Bone marrow (tissue), 2 donors: ENCODE measurements at regions not wholly inside any gene's neighbourhood (a gene's known extent, or its start where the extent isn't known, plus 50 kb on each side); places are given as distances from the start of the nearest gene placed in this dataset.
"Not testable (repeated sequence)": the region's sequence is repeated elsewhere in the genome, so short reads cannot be mapped to it uniquely, and the experiment has no call there.

Experiments used
- DNase-seq, 2 donors: peaks; one replicate each; lab custom pipeline; 2025; lab: John Stamatoyannopoulos, UW

- DNase-seq, result no peak
Measured at GRCh38 chr5:27491047-27491446, 452.7 kb upstream of the CDH9 start.

DNA sequence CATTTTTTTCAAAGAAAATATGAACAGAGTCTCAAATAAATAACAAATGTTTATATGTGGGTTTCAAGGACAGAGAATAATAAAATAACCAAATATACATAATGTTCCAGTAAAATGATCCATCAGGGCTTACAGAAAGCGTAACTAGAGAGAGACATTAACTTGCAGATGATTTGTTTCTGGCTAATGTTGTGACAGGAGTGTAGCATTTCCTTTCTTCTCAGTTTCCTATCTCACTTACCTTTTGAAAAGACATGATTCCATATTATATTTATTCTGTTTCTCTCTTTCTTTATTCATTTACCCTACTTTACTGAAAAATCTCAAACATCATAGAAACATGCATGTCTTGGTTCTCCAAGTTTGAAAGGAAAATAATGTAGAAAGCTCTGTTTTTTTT lies 451.3 kb upstream of the CDH9 start:
- DNase-seq, result no peak

DNA sequence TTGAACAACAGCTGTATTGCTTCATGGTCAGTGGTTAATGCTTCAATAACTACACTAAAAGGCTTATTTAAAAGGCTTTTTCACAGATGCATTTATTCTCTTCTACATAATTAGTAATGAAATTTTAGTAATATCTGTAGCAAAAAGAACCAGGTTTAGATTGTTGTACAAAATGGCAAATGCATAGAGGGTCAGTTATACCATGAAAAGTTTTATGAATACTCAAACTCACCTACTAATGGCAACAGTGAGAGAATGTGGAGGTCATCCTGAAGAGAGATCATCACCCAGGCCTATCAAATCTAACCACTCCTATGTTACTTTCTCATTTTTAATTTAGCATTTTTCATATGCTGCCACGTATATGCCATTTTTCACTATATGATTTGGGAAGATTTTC lies 444.3 kb upstream of the CDH9 start:
- no peak for DNase-seq

GRCh38 chr5:27479859-27480258 lies 441.5 kb upstream of the CDH9 start:
- DNase-seq, result no peak

- DNase-seq, result no peak
Measured at GRCh38 chr5:27477550-27477949, 439.2 kb upstream of the CDH9 start.

GRCh38 chr5:27476356-27476988 lies 438.1 kb upstream of the CDH9 start:
- no peak for DNase-seq

DNA sequence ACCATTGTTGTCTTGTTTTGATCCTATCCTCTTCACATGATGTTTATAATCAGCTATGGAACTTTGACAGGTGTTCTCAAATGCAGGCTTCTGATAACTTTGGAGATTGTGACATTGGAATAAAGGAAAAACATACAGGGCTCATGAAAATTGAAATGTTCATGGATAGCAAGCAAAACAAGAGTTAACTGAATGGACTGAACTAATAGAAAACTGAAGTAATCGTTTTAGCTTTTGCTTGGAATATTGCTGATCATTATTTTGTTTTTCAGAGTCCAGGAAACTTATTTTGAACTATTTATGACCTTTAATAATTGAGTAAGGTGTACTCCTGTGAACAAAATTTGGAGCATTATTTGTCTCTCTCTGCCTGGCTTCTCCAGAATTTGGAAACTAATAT lies 436.7 kb upstream of the CDH9 start:
- no peak for DNase-seq

DNA sequence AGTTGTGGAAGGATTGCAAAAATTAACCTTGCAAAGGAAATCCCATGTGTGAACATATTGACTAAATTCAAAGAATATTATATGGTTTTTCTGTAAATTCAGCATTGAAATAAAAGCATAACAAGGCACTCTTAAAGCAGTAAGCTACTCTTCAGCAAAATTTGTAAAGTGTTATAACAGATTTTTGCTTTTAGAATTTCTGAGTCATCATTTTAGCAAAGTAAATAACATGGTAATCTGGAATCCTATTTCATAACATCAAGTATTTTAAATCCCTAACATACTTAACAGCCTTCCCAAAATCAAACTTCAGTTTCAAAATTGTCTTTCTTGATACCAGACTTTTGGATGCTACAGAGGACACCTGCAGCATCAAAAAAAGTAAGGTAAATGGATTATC lies 436.0 kb upstream of the CDH9 start:
- DNase-seq, result no peak

GRCh38 chr5:27474047-27474309 lies 435.6 kb upstream of the CDH9 start:
- DNase-seq, result no peak

DNA sequence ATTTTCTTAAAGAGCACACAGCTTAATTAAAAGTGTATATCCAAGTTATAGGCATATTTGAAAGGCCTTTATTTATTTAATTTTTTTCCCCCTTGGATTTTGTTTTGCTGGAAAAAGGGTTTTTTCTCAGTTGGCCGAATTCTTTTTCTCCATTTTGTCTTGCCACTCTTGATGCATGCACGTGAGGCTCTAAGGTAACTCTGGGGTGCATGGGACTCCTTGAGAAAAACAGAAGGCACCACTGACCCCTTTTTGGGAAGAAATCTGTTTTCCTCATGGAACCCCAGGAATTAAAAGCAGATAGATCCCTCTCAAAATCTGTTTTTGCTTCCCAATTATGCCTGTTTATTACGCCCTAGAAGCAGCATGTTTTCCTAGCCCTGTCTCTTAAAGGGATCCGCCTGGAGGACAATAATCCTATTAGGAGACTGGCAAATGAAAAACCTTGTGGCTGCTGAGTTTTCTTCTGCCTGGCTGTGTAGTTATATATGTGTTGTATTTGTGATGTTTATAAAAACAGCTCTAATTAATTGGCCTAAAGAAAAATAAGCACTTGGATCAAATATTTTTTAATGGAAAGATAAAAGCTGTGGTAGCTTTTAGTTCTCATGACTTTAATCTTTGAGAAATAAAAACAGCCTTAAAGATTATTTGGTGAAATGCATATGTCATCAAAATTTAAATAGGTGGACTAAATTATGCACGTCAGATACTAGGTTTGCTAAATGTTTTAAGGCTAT lies 435.1 kb upstream of the CDH9 start:
- DNase-seq, result no peak

- DNase-seq, result no peak
Measured at GRCh38 chr5:27472871-27473270, 434.5 kb upstream of the CDH9 start.

- no peak for DNase-seq
Measured at GRCh38 chr5:27472000-27472763, 433.8 kb upstream of the CDH9 start.

- no peak for DNase-seq
Measured at GRCh38 chr5:27466959-27467358, 428.6 kb upstream of the CDH9 start.

DNA sequence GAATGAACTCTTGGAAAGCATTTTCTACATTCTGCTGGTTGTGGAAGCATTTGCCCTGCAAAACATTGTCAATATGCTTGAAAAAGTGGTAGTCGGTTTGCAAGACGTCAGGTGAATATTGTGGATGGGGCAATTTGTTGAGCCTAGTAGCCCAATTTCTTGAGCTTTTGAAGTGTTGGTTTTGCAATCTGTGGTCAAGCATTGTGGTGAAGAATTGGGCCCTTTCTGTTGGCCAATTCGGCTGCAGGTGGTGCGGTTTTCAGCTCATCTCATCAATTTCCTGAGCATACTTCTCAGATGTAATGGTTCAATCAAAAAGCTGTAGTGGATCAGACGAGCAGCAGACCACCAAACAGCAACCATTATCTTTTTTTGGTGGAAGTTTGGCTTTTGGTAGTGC lies 426.8 kb upstream of the CDH9 start:
- DNase-seq, result no peak

GRCh38 chr5:27463446-27464149 lies 425.2 kb upstream of the CDH9 start:
- no peak for DNase-seq

GRCh38 chr5:27462936-27463335 lies 424.6 kb upstream of the CDH9 start:
- no peak for DNase-seq

DNA sequence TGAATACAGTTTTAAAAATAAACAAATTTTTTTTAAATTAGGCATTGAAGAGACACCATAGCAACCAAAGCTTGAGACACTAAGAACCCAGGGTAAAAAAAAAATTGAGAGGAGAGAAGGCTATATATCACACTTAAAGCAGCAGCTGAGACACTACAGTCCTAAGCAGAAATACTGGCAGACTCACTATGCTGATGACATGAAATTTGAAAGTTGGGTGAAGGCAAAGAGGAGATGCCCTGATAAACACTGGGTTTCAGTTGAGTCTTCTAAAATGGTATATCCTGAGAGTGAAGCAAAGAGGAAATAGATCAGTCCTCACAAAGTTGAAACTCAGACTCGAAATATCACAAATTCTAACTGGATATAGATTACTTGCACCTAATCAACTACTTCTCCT lies 419.9 kb upstream of the CDH9 start:
- DNase-seq, result no peak

- DNase-seq, result no peak
Measured at GRCh38 chr5:27451377-27451776, 413.0 kb upstream of the CDH9 start.

GRCh38 chr5:27450607-27451006 lies 412.2 kb upstream of the CDH9 start:
- no peak for DNase-seq

GRCh38 chr5:27439383-27439782 lies 401.0 kb upstream of the CDH9 start:
- DNase-seq, result not testable (repeated sequence)

DNA sequence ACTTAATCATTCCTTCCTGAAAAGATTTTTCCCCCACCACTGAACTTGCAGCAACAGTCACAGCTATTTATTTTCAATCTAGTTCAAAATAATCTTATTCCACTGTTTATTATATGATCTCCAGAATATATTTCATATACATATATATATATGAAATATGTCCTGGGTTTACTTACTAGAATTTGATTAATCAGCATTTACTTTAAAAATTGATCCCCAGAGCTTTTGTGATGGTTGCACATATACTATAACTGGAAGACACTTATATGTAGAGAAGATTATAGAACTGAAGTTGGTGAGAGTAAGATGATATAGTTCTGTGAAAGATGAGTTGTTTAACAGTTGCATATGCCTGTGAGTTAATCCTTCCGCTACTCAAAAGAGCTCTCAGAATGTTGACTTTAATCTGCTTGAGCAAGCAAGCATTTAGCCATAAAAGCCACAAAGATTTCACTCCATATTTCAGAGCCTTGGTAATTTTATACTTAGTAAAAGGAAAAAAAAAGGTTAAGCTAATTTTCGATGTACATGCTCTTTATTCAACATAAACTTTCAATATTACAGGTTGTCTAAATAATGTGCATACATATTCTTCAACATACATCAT lies 399.3 kb upstream of the CDH9 start:
- no peak for DNase-seq

DNA sequence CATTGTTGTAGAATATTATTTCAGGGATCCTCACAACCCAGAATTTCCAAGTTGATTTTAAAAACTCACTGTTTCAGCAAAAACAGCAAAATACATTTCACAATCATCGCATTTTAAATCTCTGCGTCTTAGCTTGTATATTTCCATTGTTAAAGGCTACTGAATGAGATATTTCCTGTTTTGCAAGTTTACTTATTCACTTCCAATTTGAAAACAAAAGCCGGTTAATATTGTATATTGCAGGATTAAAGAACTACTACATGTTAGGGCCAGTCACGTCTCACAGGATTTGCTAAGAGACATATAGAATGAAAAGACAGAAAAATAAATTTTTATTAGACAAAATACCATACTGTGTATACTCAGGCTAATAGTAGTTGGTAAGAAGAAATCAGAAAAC lies 395.9 kb upstream of the CDH9 start:
- DNase-seq, result no peak
